ENCODE measurements at regions not wholly inside any gene's neighbourhood (a gene's known extent, or its start where the extent isn't known, plus 50 kb on each side); places are given as distances from the start of the nearest gene placed in this dataset.
A peak's percentile ranks its signal among the peaks of the same experiment; 100 is the strongest.
"Not testable (repeated sequence)": the region's sequence is repeated elsewhere in the genome, so short reads cannot be mapped to it uniquely, and the experiment has no call there.

- DNase-seq: no peak
These were observed 781.0 kb upstream of the ADGRB3 start for GRCh38 chr6:67854098-67854497.

GRCh38 chr6:67839818-67840217 lies 795.3 kb upstream of the ADGRB3 start:
- DNase-seq: no peak

GRCh38 chr6:67825201-67825895 lies 809.7 kb upstream of the ADGRB3 start:
- DNase-seq: no peak

- DNase-seq: no peak
These were observed 816.8 kb upstream of the ADGRB3 start for GRCh38 chr6:67818322-67818721.

- DNase-seq: no peak
These were observed 819.5 kb upstream of the ADGRB3 start for GRCh38 chr6:67815623-67816022.

- no peak for DNase-seq
These were observed 820.8 kb upstream of the ADGRB3 start for GRCh38 chr6:67814262-67814661.

GRCh38 chr6:67812693-67813092 lies 822.4 kb upstream of the ADGRB3 start:
- no peak for DNase-seq

GRCh38 chr6:67812125-67812524 lies 823.0 kb upstream of the ADGRB3 start:
- DNase-seq: no peak

- no peak for DNase-seq
These were observed 823.6 kb upstream of the ADGRB3 start for GRCh38 chr6:67811239-67812037.

- DNase-seq: not testable (repeated sequence)
These were observed 830.3 kb upstream of the ADGRB3 start for GRCh38 chr6:67804808-67805207.

- peak; percentile 9 for DNase-seq
These were observed 832.3 kb upstream of the ADGRB3 start for GRCh38 chr6:67802771-67803170.

GRCh38 chr6:67792996-67793395 lies 842.1 kb upstream of the ADGRB3 start:
- no peak for DNase-seq

- no peak for DNase-seq
These were observed 844.5 kb upstream of the ADGRB3 start for GRCh38 chr6:67790569-67790968.

- DNase-seq: not testable (repeated sequence)
These were observed 848.0 kb upstream of the ADGRB3 start for GRCh38 chr6:67787119-67787518.

- DNase-seq: no peak
These were observed 855.2 kb upstream of the ADGRB3 start for GRCh38 chr6:67779876-67780275.

- no peak for DNase-seq
These were observed 859.7 kb upstream of the ADGRB3 start for GRCh38 chr6:67775333-67775732.

- DNase-seq: no peak
These were observed 866.1 kb upstream of the ADGRB3 start for GRCh38 chr6:67768972-67769371.

GRCh38 chr6:67767046-67767822 lies 867.8 kb upstream of the ADGRB3 start:
- not testable (repeated sequence) for DNase-seq

GRCh38 chr6:67766057-67766456 lies 869.0 kb upstream of the ADGRB3 start:
- no peak for DNase-seq

GRCh38 chr6:67759001-67759400 lies 876.1 kb upstream of the ADGRB3 start:
- no peak for DNase-seq

GRCh38 chr6:67757465-67758033 lies 877.5 kb upstream of the ADGRB3 start:
- no peak for DNase-seq

- DNase-seq: no peak
These were observed 886.6 kb upstream of the ADGRB3 start for GRCh38 chr6:67748521-67748920.

GRCh38 chr6:67736816-67737215 lies 898.3 kb upstream of the ADGRB3 start:
- no peak for DNase-seq

All from retina (tissue), 1 donor.